GM18519 (cell line): ENCODE measurements at regions not wholly inside any gene's neighbourhood (a gene's known extent, or its start where the extent isn't known, plus 50 kb on each side); places are given as distances from the start of the nearest gene placed in this dataset.

Experiments used
- ATAC-seq: cut with Tn5 transposase; IDR thresholded peaks from one replicate; pipeline ENCODE4 v1.9.1; 2021; ENCODE audit warnings: mild to moderate bottlenecking, moderate library complexity; ENCODE audit not compliant: unreplicated experiment, low FRiP score

DNA sequence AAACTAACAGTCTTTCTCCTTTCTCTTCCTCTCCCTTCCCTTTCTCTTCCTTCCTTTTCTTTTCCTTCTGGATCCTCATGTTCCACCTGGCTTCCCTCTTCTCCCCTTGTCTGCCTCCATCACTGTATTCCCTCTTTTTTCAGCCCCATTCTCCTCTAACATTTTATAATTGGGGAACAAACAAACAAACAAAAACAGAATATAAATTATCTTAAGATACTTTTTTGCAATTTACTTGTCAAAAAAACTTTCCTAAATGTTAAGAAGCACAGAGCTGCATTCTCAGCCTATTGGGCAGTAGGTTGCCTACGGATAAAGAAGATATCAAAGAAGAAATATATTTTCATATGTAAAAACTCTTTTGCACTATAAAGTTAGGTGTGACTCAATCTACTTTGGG is 1382.2 kb upstream of the MIR17HG start:
- ATAC-seq = no peak

- ATAC-seq = no peak
These were observed 1381.0 kb upstream of the MIR17HG start for GRCh38 chr13:89966524-89966923.

DNA sequence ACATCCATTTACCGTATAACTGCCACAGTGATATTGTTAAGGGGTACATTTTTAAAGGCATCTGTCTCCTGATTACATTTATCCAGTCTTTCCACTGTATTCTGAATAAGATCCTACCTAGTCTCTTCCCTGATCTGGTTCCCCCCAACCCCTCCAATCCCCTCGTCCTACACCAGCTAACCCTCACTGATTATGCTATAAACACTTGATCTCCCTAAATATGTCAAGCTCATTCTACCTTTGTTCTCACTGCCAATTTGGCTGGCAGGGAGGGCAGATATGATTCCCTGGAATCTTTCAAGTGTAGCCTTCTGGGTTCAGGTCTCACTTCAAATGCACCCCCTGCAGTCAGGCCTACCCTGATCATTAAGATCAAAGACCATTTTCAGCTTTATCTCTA is 1379.8 kb upstream of the MIR17HG start:
- no peak for ATAC-seq

- ATAC-seq = no peak
These were observed 1379.0 kb upstream of the MIR17HG start for GRCh38 chr13:89968470-89968869.

DNA sequence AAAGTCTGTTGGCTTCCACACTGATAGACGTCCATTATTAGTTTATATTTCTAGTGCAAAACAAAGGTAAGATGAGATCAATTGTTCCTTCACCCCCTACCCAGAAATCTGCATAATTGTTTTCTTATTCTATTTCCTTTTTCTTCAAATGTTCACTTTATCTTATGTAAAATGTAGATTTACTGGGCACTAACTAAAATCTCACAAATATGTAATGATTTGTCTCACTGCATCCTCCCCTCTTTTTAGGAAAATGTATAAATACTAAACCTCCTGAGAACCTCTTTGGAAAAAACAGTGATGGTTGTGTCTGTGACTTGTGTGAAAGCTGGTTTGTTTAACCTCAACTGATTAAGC is 1377.2 kb upstream of the MIR17HG start:
- ATAC-seq = no peak

DNA sequence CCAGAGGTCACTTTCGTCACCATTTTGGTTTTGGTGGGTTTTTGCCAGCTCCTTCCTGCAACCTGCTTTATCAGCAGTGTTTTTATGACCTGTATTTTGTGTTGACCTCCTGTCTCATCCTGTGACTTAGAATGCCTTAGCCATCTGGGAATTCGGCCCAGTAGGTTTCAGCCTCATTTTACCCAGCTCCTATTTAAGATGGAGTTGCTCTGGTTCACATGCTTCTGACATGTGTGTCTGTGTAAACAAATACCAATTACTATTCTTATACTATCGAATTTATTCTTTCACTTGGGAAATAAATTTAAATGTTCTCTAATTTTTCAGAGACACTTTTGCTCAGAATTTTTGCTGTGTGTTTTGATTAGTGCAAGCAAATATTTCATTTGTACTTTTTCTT is 1370.3 kb upstream of the MIR17HG start:
- no peak for ATAC-seq

GRCh38 chr13:89980896-89981295 is 1366.6 kb upstream of the MIR17HG start:
- no peak for ATAC-seq

DNA sequence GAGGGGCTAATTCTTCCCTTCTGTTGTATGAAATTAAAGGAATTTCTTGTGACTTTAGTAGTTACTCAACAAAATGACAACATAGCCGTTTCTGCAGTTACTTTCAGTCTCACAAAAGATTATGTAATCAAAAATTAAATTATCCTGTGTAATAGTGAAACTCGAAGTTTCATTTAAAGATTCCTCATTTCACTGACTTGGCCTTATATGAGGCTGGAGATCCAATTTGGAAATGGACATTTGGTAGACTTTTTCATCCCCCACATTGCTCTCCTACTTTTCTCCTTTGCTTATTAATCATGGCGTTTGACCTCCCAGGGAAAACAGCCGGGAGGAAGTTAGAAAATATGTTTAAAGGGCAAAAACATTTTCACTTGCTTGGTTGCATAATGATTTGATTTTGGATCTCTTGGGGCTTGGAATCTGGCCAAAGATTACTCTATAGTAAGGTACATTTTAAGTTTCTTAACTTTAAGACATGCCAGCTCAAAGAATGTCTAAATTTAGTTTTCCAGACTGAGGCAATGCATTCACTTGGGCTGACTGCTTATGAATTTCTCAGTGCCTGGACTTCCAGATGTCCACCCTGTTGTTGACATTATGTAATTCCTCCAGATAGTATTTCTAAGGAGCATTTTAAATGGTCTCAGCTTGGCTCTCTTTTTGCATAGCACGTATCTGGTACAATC is 1364.9 kb upstream of the MIR17HG start:
- no peak for ATAC-seq

DNA sequence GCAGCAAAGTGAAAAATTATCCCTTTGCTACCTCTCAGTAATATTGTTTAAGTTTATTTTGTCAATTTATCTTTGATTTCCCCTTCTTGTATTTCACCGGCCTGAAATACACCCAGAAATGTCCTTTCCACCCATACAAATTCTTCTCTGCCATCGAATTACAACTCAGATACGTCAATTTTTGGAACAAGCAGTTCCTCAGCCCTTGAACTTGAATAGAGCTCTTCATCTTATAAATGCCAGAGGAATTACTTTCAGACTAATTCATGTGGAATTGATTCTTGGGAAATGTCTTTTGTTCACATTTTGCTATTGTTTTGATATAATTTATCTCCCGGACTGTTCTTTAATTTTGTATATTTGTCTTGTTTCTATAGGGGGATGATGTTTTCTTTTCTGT is 1359.3 kb upstream of the MIR17HG start:
- no peak for ATAC-seq

- no peak for ATAC-seq
These were observed 1343.9 kb upstream of the MIR17HG start for GRCh38 chr13:90003566-90003965.

DNA sequence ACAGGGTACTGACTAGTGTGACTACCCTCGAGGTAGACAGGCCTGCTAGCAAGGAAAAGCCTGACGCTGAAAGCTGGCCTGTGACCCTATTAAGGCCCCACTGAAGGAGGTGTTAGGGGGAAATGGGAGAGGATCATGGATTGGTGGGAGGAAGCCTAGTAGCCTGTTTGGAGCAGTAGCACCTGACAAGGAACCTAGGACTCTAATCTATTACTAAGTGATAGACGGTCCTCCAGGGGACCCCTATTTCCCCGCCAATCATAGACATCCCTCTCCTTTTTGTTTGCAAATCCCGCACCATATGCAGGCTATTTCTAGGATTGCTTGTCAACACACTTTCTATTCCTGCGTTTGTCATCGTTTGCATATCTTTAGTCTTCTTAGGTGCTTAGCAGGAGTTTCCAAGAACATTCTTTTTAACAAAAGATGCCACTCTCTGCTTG is 1338.8 kb upstream of the MIR17HG start:
- ATAC-seq = no peak

- no peak for ATAC-seq
These were observed 1333.4 kb upstream of the MIR17HG start for GRCh38 chr13:90014038-90014437.

- no peak for ATAC-seq
These were observed 1331.7 kb upstream of the MIR17HG start for GRCh38 chr13:90015565-90016507.

- no peak for ATAC-seq
These were observed 1330.8 kb upstream of the MIR17HG start for GRCh38 chr13:90016688-90017087.

DNA sequence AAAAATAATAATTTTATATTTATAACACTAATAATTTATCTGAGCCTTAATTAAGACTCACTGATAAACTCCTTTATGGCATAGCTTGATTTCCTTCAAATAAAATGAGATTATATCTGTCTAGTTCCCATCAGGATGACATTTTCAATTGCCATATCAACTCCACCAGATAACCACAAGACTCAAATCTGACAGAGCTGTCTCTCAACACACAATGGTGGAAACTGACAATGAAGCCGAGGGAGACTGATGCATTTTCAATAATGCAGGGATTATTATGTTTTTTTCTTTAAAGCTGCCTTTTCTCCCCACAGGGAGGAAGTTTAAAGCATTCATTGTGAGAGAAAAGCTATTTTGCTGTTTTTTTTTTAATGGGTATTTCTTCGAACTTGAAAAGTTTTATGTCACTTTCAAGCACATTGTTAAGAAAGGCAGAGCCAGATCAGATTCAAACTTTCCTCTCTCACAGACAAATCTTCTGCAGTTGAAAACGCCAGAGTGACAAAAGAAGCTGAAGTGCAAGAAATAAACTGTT is 1326.9 kb upstream of the MIR17HG start:
- ATAC-seq = no peak

- no peak for ATAC-seq
These were observed 1320.1 kb upstream of the MIR17HG start for GRCh38 chr13:90027409-90027808.

DNA sequence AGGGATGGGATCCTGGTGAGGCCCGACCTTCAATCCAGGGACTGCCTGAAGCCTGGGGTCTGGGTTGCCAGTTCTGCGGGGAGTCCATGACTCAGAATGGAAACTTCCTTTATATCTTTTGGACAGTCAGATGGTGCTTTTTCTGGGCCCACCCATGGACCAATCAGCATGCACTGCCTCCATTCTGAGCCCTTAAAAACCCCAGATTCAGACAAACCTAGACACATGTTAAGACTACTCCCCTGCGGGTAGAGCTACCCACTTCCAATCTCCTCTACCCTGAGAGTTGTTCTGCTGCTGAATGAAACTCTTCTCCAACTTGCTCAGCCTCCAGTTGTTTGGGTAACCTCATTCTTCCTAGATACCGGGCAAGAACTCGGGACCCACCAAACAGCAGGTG is 1315.2 kb upstream of the MIR17HG start:
- no peak for ATAC-seq

DNA sequence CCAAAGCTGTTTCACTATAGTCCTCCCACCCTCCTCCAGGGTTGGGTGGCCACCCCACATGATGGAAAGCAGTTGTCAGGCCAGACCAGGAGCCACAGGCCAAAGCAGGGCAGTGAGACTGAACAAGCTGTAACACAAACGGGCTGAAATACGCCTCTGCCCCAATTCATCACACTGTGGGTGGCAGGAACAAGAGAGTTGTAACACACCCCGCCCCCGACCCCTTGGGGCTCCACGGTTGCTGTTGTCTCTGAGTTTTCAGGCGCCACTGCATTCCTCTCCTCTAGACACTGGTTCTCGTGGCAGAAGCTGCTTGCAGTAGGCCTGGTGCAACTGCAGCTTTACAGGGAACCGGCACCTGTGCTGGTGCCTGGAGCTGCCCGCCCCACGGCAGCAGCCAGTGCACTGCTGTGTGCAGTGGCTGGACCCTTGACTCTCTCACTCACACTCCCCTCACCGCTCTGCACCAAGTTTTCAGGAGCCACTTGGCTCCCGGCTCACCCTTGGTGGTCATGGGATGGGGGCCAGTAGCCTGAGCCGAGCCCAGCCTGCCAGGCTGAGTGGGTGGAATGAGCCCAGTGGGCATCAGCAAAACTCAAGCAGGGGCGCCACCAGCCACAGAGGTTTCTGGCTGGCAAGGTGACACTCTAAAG is 1314.5 kb upstream of the MIR17HG start:
- ATAC-seq = no peak

GRCh38 chr13:90039516-90039915 is 1308.0 kb upstream of the MIR17HG start:
- ATAC-seq = no peak

DNA sequence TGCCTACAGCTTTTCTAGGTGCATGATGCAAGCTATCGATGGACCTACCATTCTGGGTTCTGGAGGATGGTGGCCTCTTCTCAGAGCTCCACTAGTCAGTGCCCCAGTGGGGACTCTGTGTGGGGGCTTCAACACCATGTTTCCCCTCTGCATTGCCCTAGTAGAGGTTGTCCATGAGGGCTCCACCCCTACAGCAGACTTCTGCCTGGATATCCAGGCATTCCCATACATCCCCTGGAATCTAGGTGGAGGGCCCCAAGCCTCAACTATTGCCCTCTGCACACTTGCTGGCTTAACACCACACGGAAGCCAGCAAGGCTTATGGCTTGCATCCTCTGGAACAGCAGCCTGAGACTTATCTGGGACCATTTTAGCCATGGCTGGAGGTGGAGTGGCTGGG is 1299.9 kb upstream of the MIR17HG start:
- no peak for ATAC-seq
